BJ (cell line): ENCODE measurements at regions not wholly inside any gene's neighbourhood (a gene's known extent, or its start where the extent isn't known, plus 50 kb on each side); places are given as distances from the start of the nearest gene placed in this dataset.

Source experiments
- CTCF ChIA-PET: fragments of 350-600 bp; formaldehyde crosslinking; extraction: SDS; loops from one replicate; lab custom pipeline; 2021; ENCODE audit warnings: antibody characterized with exemption, inconsistent platforms; lab: Yijun Ruan, JAX
- POLR2A ChIA-PET: fragments of 300-600 bp; sonication (Branson Sonifier 250); formaldehyde crosslinking; extraction: SDS; loops from one replicate; lab custom pipeline; 2021; ENCODE audit warnings: antibody characterized with exemption; lab: Charles Lee
- DNase-seq: peaks from one replicate; pipeline ENCODE4 v3.0.0-alpha.2; 2011; ENCODE audit warnings: low read depth
- H3K27me3 ChIP-seq: 2 replicates; pipeline ENCODE4 v1.6.0; 2011; ENCODE audit warnings: low read length; ENCODE audit not compliant: control insufficient read depth, insufficient read depth
- H3K36me3 ChIP-seq: 2 replicates; pipeline ENCODE4 v1.5.1; 2011; ENCODE audit warnings: low read length; ENCODE audit not compliant: control insufficient read depth, insufficient read depth
- H3K4me3 ChIP-seq: 2 replicates; pipeline ENCODE4 v1.5.1; 2011; ENCODE audit warnings: low read depth, mild to moderate bottlenecking, control low read depth, low read length
- TF ChIP-seq, protein P1 (sequence below): IDR thresholded peaks from 2 replicates; pipeline ENCODE4 v1.5.1; 2011; ENCODE audit warnings: low read depth, mild to moderate bottlenecking, control low read depth, inconsistent platforms, low read length, moderate library complexity; ENCODE audit not compliant: insufficient read depth

GRCh38 chr20:62570403-62570802 lies 71.9 kb upstream of the SLCO4A1 start:
- ChIA-PET POLR2A (no interaction called here), CTCF (interaction anchor here (0.9 kb wide), 1 partner anchor 12 kb away, joined by 3 read pairs; no protein-coding TSS in a partner anchor)

DNA sequence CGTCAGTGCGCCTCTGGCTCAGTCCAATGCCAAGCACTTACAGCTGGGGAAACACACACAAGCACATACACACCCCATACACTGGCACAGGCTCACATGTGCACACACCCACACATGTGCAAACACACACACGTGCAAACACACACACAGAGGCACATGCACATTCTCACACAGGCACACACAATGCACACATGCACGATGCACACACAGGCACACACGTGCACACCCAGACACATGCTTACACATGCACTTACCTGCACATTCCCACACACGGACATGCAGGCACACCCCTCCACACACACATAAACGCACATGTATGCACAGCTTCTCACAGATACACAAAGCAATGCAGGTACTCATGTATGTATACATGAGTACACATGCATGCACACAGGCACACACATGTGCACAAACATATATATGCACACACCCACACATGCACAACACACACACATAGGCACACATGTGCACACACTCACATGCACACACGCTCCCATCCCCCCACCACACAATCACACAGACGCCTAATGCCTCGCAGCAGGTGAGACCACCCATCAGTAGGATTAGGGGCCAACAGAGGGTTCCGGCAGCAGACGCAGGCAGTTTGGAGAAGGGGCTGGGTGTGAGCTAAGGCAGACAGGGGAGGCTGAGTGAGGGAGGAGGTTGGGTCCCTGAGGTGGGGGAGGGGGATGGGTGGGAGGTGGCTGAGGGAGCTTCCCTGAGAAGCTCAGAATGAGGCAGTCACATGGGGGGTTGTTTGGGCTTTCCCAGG lies 71.2 kb upstream of the SLCO4A1 start:
- ChIA-PET POLR2A (no interaction called here), CTCF (interaction anchor here (0.9 kb wide), 1 partner anchor 11 kb away, joined by 3 read pairs; no protein-coding TSS in a partner anchor)

More at GRCh38 chr20:62570403-62570802, 71.9 kb upstream of the SLCO4A1 start:
- H3K4me3 ChIP-seq, result no peak overlapping the region
- DNase-seq, result no peak
- no peaks in the 10 kb centered on the region for H3K36me3 ChIP-seq
- peaks cover 8% of the 10 kb centered on the region; the same call in 1 of the 2 replicates for H3K27me3 ChIP-seq
- TF ChIP-seq, protein P1, sequence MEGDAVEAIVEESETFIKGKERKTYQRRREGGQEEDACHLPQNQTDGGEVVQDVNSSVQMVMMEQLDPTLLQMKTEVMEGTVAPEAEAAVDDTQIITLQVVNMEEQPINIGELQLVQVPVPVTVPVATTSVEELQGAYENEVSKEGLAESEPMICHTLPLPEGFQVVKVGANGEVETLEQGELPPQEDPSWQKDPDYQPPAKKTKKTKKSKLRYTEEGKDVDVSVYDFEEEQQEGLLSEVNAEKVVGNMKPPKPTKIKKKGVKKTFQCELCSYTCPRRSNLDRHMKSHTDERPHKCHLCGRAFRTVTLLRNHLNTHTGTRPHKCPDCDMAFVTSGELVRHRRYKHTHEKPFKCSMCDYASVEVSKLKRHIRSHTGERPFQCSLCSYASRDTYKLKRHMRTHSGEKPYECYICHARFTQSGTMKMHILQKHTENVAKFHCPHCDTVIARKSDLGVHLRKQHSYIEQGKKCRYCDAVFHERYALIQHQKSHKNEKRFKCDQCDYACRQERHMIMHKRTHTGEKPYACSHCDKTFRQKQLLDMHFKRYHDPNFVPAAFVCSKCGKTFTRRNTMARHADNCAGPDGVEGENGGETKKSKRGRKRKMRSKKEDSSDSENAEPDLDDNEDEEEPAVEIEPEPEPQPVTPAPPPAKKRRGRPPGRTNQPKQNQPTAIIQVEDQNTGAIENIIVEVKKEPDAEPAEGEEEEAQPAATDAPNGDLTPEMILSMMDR, result no peak

GRCh38 chr20:62571669-62572344 lies 70.5 kb upstream of the SLCO4A1 start:
- ChIA-PET CTCF (no interaction called here), POLR2A (no interaction called here)
- H3K36me3 ChIP-seq, result no peaks in the 10 kb centered on the region
- no peak overlapping the region for H3K4me3 ChIP-seq
- H3K27me3 ChIP-seq, result peaks cover 8% of the 10 kb centered on the region; the same call in 1 of the 2 replicates
- no peak for DNase-seq
- TF ChIP-seq, protein P1, result no peak

More for the DNA sequence above, 71.2 kb upstream of the SLCO4A1 start:
- Histone ChIP-seq H3K36me3 (no peaks in the 10 kb centered on the region), H3K4me3 (no peak overlapping the region), H3K27me3 (peaks cover 8% of the 10 kb centered on the region; the same call in 1 of the 2 replicates)
- TF ChIP-seq, protein P1, result no peak
- DNase-seq, result no peak

GRCh38 chr20:62572980-62573379 lies 69.3 kb upstream of the SLCO4A1 start:
- H3K27me3 ChIP-seq, result peaks cover 9% of the 10 kb centered on the region
- no peak for DNase-seq
- TF ChIP-seq, protein P1, result no peak
- ChIA-PET CTCF (no interaction called here), POLR2A (no interaction called here)
- no peak overlapping the region for H3K4me3 ChIP-seq
- no peaks in the 10 kb centered on the region for H3K36me3 ChIP-seq

GRCh38 chr20:62573817-62574216 lies 68.5 kb upstream of the SLCO4A1 start:
- POLR2A ChIA-PET, result no interaction called here
- no peak overlapping the region for H3K4me3 ChIP-seq

More at GRCh38 chr20:62573817-62574216, 68.5 kb upstream of the SLCO4A1 start:
- CTCF ChIA-PET, result no interaction called here
- Histone ChIP-seq H3K27me3 (peaks cover 9% of the 10 kb centered on the region), H3K36me3 (no peaks in the 10 kb centered on the region)
- DNase-seq, result no peak
- TF ChIP-seq, protein P1, result no peak
